NCI-H146 (cell line): ENCODE measurements at regions not wholly inside any gene's neighbourhood (a gene's known extent, or its start where the extent isn't known, plus 50 kb on each side); places are given as distances from the start of the nearest gene placed in this dataset.
"Not testable (repeated sequence)": the region's sequence is repeated elsewhere in the genome, so short reads cannot be mapped to it uniquely, and the experiment has no call there.

Source experiments
- DNase-seq: peaks from one replicate; lab custom pipeline; 2025; lab: John Stamatoyannopoulos, UW

DNA sequence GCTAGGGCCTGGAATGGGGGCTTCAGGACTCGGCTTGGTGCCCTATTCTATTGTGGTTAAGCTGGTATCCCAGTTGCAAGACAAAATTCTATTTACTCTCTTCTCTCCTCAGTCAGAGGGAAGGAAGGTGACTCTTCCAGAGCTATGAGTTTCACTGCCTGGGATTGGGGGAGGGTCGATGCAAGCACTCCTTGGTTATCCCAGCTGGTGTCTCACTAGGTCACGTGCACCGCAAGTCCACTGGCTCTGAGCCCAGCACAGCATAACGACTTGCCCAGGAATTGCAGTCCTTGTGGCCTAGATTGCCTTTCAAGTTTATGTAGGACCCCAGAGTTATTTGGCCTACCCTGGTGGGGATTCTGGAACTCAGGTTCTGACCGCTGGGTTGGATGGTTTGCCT, 958.8 kb downstream of the IGSF11 start:
- DNase-seq = no peak

- DNase-seq = no peak
Observed at GRCh38 chr3:118077332-118077731, 957.3 kb downstream of the IGSF11 start.

DNA sequence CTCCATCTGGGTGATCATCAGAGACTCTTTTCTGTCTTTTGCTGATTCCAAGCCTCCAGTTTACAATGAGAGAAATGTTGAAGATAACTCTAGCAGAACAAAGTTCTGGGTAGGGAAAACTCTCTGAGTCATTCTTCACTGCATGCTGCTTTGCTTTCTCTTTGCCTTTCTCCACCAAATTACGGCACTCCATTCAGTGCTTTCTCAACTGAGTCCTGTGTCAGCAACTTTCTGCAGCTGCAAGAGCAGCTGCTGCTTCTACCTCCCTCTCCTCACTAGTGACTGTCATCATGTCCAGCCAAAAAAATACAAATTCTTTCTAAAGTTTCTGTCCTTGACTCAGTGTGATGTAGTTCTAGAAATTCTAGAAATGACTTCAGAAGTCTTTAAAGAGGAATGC, 953.8 kb downstream of the IGSF11 start:
- DNase-seq = no peak

- no peak for DNase-seq
Observed at GRCh38 chr3:118088696-118089095, 946.0 kb downstream of the IGSF11 start.

DNA sequence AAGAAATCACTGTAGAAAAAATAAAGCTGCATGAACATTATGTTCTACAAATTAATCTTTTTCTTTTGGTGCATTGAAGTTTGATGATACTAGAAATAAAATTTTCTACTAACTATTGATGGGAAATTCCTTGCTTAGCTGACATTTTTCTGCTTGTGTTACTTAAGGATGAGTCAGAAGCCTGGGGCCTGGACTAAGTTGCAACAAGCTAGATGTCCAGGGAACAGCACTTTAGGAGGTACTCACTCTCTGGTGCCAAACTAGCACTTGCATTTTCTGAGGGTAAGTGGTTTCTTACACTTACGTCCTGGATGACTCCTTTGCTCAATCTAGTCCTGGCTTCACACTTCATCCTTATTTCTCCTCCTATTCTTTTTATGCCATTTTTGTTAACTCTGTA, 945.1 kb downstream of the IGSF11 start:
- DNase-seq = no peak

DNA sequence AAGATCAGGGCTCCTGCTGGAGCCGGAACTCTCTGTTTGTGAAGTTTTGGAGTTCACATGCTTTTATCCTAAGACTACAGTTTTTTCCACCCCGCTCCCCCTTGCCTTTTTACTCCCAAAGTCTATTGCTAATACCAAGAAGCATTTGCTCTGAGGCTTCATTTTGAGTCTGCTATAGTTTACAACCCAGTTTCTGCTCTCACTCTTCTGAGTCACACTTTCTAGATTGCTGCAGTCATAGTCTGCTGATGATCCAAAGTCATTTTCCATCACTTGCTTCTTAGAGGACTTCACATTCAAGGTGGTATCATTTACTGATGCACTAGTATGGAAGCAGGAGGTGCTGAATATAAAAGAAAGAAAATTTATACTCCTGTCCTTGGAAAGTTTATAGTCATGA, 937.4 kb downstream of the IGSF11 start:
- no peak for DNase-seq

GRCh38 chr3:118097660-118098059, 937.0 kb downstream of the IGSF11 start:
- no peak for DNase-seq

GRCh38 chr3:118098827-118099226, 935.8 kb downstream of the IGSF11 start:
- DNase-seq = no peak

- no peak for DNase-seq
Observed at GRCh38 chr3:118101891-118102290, 932.8 kb downstream of the IGSF11 start.

GRCh38 chr3:118102737-118103136, 931.9 kb downstream of the IGSF11 start:
- DNase-seq = no peak

- no peak for DNase-seq
Observed at GRCh38 chr3:118108201-118108600, 926.4 kb downstream of the IGSF11 start.

DNA sequence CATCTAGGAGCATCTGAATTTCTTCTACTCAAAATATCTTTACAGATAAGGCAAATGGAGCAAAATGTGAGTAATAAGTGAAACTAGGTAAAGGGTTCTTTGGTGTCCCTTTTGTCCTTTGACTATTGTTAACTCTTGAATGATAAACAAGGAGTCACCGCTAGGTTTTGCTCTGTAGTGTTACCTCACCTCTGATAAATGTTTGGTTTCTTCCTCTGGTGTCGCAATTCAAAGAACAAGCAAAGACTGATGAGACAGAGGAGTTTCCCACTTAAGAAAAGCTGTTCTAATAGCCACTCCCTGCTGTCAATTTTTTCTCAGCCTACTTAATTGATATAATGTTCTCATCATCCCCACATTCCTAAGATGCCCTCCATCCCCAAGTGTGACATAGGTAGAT, 925.9 kb downstream of the IGSF11 start:
- no peak for DNase-seq

DNA sequence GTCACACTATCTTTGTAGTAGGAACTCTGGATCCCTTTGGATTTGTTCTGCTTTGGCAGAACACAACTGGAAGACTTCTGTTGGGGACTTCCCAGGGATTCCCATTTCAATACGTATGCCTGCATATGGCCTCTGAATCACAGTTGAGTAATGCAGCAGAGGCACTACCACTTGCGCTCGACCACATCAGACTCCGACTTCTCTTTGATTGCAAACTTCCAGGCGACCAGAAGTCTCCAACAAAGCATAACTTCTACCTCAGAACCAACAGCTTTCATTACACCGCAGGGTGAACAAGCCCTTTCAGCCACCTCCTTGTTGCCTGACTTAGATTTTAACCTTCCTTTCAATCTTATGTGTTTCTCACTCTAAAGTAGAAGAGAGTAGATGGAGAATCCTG, 924.4 kb downstream of the IGSF11 start:
- DNase-seq = no peak

GRCh38 chr3:118116991-118117390, 917.7 kb downstream of the IGSF11 start:
- DNase-seq = no peak

- no peak for DNase-seq
Observed at GRCh38 chr3:118126751-118127150, 907.9 kb downstream of the IGSF11 start.

DNA sequence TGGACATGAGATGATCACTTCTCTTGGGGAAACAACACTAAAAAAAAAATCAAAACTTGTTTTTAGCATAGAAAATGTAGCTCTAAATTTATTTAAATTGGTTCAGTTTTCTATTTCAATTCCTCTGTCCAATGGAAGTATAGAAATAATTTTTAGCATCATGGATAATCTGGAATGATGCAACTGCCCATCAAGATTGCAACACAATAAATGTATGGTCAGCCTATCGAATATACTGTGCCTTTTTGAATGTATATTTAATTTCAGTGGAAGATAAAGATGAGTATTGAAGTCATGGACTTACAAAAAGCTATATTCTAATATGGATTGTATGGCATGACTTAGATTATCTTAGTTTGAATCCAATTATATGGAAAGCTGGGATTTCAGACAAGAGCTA, 906.7 kb downstream of the IGSF11 start:
- no peak for DNase-seq

GRCh38 chr3:118128886-118129285, 905.8 kb downstream of the IGSF11 start:
- no peak for DNase-seq

DNA sequence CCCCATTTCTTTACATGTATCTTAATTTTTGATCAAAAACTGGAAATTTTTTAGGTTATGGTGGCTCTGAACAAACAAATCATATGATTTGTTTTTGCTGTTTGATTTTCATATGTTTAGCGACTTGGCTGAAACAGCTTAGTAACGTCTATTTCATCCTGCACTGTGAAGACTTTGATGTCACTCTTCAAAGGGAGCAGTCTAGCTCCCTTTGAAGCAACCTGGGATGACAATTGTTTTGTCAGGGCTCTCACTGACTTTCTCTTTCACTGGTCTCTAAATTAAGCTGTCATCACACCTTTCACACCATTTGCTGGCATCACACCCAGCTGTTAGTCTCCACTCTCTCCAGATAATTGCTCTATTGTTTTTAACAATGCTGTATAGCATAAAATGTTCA, 896.9 kb downstream of the IGSF11 start:
- DNase-seq = no peak

DNA sequence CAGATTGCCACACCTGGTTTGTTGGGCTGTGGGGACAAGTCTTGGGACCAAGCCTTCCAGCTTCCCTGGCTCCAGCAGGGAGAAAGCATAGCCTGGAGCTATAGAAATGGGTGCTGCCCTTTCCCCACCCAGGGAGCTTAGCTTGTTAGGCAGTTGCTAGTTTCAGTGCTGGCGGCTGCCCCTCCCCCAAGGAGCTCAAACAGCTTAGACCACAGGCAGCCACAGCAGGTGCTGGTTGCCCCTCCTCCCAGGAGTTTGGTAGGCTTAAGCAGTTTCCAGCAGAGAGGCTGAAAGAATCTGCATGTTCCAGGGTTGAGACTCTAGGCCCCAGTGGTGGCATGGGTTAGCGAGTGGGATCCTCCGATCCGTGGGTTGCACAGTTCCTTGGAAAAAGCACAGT, 889.7 kb downstream of the IGSF11 start:
- no peak for DNase-seq

DNA sequence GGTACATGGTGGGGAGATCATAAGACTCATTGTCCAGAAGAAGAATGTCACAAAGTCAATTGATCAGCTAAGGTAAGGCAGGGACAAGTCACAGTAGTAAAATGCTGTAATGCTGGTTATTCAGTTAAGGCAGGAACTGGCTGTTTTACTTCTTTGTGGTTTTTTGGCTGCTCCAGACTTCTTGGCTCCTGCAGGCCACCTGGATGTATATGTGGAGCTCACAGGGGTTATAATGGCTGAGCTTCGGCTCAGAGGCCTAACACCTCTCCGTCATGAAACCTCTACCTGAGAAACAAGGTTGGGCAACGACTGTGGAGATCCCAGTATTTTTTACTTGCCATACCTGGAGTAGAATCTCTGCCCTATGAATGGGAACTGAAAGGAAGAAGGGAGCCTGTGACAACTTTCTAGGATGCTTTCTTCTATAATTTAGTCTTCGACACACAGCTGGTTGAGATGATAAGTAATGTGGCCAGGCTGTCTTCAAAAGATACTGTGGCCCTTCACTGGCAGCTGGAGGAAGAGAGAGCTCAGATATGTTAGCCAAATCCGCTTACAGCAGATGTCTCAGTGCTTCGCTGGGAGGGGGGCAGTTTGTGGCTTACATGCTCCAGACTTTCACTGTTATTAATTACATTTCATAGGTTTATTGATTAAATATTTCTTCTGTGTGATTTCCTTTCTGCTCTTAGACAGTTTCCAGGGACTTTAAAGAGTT, 887.8 kb downstream of the IGSF11 start:
- DNase-seq = no peak

- DNase-seq = no peak
Observed at GRCh38 chr3:118151164-118151563, 883.5 kb downstream of the IGSF11 start.

GRCh38 chr3:118162627-118163588, 871.7 kb downstream of the IGSF11 start:
- DNase-seq = not testable (repeated sequence)

DNA sequence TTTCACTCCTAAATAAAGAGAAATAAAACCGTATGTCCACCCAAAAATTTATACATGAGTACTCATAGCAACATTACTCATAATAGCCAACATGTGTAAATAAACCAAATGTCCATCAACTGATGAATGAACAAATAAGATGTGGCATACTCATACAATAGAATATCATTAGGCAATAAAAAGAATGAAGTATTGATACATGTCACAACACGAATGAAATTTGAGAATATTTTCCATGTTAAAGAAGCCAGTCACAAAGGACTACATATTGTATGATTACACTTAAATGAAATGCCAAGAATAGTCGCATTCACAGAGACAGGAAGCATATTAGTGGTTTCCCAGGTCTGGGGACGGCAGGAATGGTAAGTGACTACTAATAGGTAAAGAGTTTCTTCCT, 869.2 kb downstream of the IGSF11 start:
- no peak for DNase-seq
